ENCODE measurements at regions not wholly inside any gene's neighbourhood (a gene's known extent, or its start where the extent isn't known, plus 50 kb on each side); places are given as distances from the start of the nearest gene placed in this dataset.

DNA sequence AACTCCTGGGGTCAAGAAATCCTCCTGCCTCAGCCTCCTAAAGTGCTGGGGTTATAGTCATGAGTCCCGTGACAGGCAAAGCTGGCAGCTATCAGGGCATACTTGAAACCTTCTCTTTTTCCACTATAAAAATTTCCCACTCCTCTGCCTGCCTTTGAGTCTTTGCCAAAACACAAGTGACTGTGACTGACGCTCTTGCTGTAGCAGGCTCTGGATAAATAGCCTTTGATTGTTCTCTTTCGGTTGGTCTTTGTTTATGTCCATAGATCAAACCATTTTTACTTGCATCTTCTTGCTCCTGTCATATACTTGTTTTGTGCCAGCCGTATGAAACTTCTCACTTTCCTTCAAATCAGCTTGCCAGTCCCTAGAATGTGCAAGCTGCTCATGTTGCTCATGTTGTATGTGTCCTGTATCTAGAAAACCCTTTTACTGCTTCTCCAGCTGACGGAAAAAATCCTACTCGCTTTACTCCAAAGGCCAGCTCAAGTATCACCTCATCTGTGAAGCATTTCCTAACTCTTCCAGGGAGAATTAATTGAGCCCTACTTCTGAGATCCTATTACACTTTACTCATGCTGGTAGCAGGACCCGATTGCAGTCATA is 73.1 kb downstream of the RESF1 start (continued):
- TF ChIP-seq, protein P1, sequence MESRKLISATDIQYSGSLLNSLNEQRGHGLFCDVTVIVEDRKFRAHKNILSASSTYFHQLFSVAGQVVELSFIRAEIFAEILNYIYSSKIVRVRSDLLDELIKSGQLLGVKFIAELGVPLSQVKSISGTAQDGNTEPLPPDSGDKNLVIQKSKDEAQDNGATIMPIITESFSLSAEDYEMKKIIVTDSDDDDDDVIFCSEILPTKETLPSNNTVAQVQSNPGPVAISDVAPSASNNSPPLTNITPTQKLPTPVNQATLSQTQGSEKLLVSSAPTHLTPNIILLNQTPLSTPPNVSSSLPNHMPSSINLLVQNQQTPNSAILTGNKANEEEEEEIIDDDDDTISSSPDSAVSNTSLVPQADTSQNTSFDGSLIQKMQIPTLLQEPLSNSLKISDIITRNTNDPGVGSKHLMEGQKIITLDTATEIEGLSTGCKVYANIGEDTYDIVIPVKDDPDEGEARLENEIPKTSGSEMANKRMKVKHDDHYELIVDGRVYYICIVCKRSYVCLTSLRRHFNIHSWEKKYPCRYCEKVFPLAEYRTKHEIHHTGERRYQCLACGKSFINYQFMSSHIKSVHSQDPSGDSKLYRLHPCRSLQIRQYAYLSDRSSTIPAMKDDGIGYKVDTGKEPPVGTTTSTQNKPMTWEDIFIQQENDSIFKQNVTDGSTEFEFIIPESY (IDR thresholded peaks at IDR 0.05): no peak
- TF ChIP-seq FOXA1 (IDR thresholded peaks at IDR 0.05): no peak
- no peak for TF ChIP-seq JUND (IDR thresholded peaks at IDR 0.05)

GRCh38 chr12:32033406-32033805 is 73.2 kb upstream of the BICD1 start:
- no peaks in the 10 kb centered on the region for H3K27me3 ChIP-seq (ENCODE audit: control insufficient read depth in 4 of 4, insufficient read depth in 4 of 4, low read length in 3 of 4)

GRCh38 chr12:32034045-32034444 is 72.6 kb upstream of the BICD1 start:
- H3K27ac ChIP-seq (ENCODE audit: low read depth in 1 of 2, low read length in 2 of 2): no peak overlapping the region
- H3K4me3 ChIP-seq (ENCODE audit: low read depth in 1 of 3, low read length in 3 of 3): no peak overlapping the region
- H3K4me1 ChIP-seq (ENCODE audit: control insufficient read depth in 4 of 4, insufficient read depth in 4 of 4, low read length in 3 of 4): no peaks in the 10 kb centered on the region
- no peaks in the 10 kb centered on the region for H3K36me3 ChIP-seq (ENCODE audit: control insufficient read depth in 4 of 4, insufficient read depth in 3 of 4, low read depth in 1 of 4, low read length in 3 of 4)
- 87% methylated on average over 2 of the region's 2 CpGs for WGBS
- no peaks in the 10 kb centered on the region for H3K27me3 ChIP-seq (ENCODE audit: control insufficient read depth in 4 of 4, insufficient read depth in 4 of 4, low read length in 3 of 4)
- no peaks in the 10 kb centered on the region for H3K9me3 ChIP-seq (ENCODE audit: control insufficient read depth in 4 of 4, low read length in 3 of 4)
- DNase-seq (ENCODE audit: low spot score): no peak
- H3K9ac ChIP-seq (ENCODE audit: low read depth in 1 of 2, low read length in 2 of 2): no peak overlapping the region
- TF ChIP-seq RAD21 (IDR thresholded peaks at IDR 0.05): no peak
- TF ChIP-seq, protein P2, sequence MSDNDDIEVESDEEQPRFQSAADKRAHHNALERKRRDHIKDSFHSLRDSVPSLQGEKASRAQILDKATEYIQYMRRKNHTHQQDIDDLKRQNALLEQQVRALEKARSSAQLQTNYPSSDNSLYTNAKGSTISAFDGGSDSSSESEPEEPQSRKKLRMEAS (IDR thresholded peaks at IDR 0.05): no peak
- no peak for TF ChIP-seq FOXA2 (IDR thresholded peaks at IDR 0.05)
- no peak for TF ChIP-seq SP1 (IDR thresholded peaks at IDR 0.05)
- TF ChIP-seq YY1 (IDR thresholded peaks at IDR 0.05): no peak
- TF ChIP-seq JUND (IDR thresholded peaks at IDR 0.05): no peak
- TF ChIP-seq REST (IDR thresholded peaks at IDR 0.05): no peak
- no peak for TF ChIP-seq FOXA1 (IDR thresholded peaks at IDR 0.05)
- TF ChIP-seq GABPA (IDR thresholded peaks at IDR 0.05 in 1 of 2, conservative IDR thresholded peaks at IDR 0.05 in 1 of 2): no peak
- no peak for TF ChIP-seq HNF4G (IDR thresholded peaks at IDR 0.05)
- TF ChIP-seq RXRA (IDR thresholded peaks at IDR 0.05): no peak
- TF ChIP-seq NR2F2 (IDR thresholded peaks at IDR 0.05): no peak
- TF ChIP-seq CTCF (IDR thresholded peaks at IDR 0.05; ENCODE audit: low read depth, low read length, missing input control): no peak

More at GRCh38 chr12:32033406-32033805, 73.2 kb upstream of the BICD1 start:
- no peak for DNase-seq (ENCODE audit: low spot score)
- H3K27ac ChIP-seq (ENCODE audit: low read depth in 1 of 2, low read length in 2 of 2): no peak overlapping the region
- no peaks in the 10 kb centered on the region for H3K9me3 ChIP-seq (ENCODE audit: control insufficient read depth in 4 of 4, low read length in 3 of 4)
- no peak overlapping the region for H3K9ac ChIP-seq (ENCODE audit: low read depth in 1 of 2, low read length in 2 of 2)
- H3K4me3 ChIP-seq (ENCODE audit: low read depth in 1 of 3, low read length in 3 of 3): no peak overlapping the region
- 94% methylated on average over 2 of the region's 2 CpGs for whole genome bisulfite sequencing
- no peak for TF ChIP-seq EGR1 (IDR thresholded peaks at IDR 0.05; ENCODE audit: low read depth in 2 of 2)
- no peak for TF ChIP-seq JUND (IDR thresholded peaks at IDR 0.05)
- no peak for TF ChIP-seq CTCF (IDR thresholded peaks at IDR 0.05; ENCODE audit: low read depth, low read length, missing input control)
- TF ChIP-seq RXRA (IDR thresholded peaks at IDR 0.05): no peak
- TF ChIP-seq FOXA2 (IDR thresholded peaks at IDR 0.05): no peak
- TF ChIP-seq NR2F2 (IDR thresholded peaks at IDR 0.05): no peak
- no peak for TF ChIP-seq RAD21 (IDR thresholded peaks at IDR 0.05)
- TF ChIP-seq, protein P2 (IDR thresholded peaks at IDR 0.05): no peak
- no peak for TF ChIP-seq FOXA1 (IDR thresholded peaks at IDR 0.05)
- TF ChIP-seq, protein P3, sequence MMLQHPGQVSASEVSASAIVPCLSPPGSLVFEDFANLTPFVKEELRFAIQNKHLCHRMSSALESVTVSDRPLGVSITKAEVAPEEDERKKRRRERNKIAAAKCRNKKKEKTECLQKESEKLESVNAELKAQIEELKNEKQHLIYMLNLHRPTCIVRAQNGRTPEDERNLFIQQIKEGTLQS (IDR thresholded peaks at IDR 0.05): no peak
- H3K36me3 ChIP-seq (ENCODE audit: control insufficient read depth in 4 of 4, insufficient read depth in 3 of 4, low read depth in 1 of 4, low read length in 3 of 4): no peaks in the 10 kb centered on the region
- H3K4me1 ChIP-seq (ENCODE audit: control insufficient read depth in 4 of 4, insufficient read depth in 4 of 4, low read length in 3 of 4): no peaks in the 10 kb centered on the region
